ENCODE measurements at regions not wholly inside any gene's neighbourhood (a gene's known extent, or its start where the extent isn't known, plus 50 kb on each side); places are given as distances from the start of the nearest gene placed in this dataset.
"Not testable (repeated sequence)": the region's sequence is repeated elsewhere in the genome, so short reads cannot be mapped to it uniquely, and the experiment has no call there.

GRCh38 chr12:84397846-84398245 lies 514.8 kb downstream of the SLC6A15 start:
- TF ChIP-seq CTCF (conservative IDR thresholded peaks at IDR 0.05; ENCODE audit: low read depth, low read length) = no peak
- H3K4me3 ChIP-seq (ENCODE audit: low read depth, low read length) = no peak overlapping the region
- DNase-seq (ENCODE audit: low read depth) = no peak

GRCh38 chr12:84397263-84397662 lies 515.3 kb downstream of the SLC6A15 start:
- no peak for TF ChIP-seq CTCF (conservative IDR thresholded peaks at IDR 0.05; ENCODE audit: low read depth, low read length)
- no peak overlapping the region for H3K4me3 ChIP-seq (ENCODE audit: low read depth, low read length)
- no peak for DNase-seq (ENCODE audit: low read depth)

DNA sequence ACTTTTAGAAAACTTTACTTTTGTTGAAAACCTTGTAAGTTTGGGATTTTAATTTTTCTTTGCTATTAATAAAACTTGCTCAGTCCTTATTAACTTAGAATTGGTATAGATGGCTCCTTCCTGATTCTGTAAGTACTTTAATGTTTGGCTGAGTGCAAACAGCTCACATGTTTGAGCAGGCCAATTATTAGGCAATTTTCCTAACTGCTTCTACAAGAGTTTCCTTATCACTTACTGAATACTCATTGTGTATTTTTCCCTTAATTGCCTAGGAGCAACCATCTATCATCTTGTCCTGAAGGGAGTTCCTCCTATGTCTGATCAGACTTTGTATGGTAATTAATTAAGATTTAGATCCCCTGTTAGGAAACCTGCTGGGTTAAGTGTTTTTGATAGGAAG lies 521.4 kb downstream of the SLC6A15 start:
- DNase-seq (ENCODE audit: low read depth); H3K4me3 ChIP-seq (ENCODE audit: low read depth, low read length): not testable (repeated sequence)

DNA sequence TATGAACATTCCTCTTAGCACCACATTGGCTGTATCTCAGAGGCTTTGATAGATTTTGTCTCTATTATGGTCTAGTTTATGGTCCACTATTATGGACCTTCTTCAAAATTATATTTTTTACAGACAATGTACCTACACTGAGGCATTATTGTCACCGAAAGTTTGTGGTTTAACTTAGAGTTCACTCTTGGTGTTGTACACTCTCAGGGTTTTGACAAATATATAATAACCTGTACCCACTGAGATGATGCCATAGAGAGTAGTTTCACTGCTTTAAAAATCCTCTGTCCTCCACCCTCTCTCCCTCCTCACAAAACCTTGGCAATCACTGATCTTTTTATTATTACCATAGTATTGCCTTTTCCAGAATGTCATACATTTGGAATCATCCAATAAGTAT lies 528.2 kb downstream of the SLC6A15 start:
- H3K4me3 ChIP-seq (ENCODE audit: low read depth, low read length) = no peak overlapping the region
- no peak for TF ChIP-seq CTCF (conservative IDR thresholded peaks at IDR 0.05; ENCODE audit: low read depth, low read length)
- no peak for DNase-seq (ENCODE audit: low read depth)

DNA sequence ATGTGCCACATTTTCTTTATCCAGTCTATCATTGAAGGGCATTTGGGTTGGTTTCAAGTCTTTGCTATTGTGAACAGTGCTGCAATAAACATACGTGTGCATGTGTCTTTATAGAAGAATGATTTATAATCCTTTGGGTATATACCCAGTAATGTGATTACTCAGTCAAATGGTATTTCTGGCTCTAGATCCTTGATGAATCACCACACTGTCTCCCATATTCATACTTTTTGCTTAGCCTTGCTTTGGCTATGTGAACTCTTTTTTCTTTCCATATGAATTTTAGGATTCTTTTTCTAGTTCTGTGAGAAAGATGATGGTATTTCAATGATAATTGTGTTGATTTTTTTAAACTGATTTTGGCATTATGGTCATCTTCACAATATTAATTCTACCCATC lies 530.1 kb downstream of the SLC6A15 start:
- not testable (repeated sequence) for DNase-seq (ENCODE audit: low read depth); H3K4me3 ChIP-seq (ENCODE audit: low read depth, low read length)

GRCh38 chr12:84376320-84376719 lies 536.3 kb downstream of the SLC6A15 start:
- TF ChIP-seq CTCF (conservative IDR thresholded peaks at IDR 0.05; ENCODE audit: low read depth, low read length) = no peak
- no peak for DNase-seq (ENCODE audit: low read depth)
- no peak overlapping the region for H3K4me3 ChIP-seq (ENCODE audit: low read depth, low read length)

GRCh38 chr12:84375449-84376170 lies 537.0 kb downstream of the SLC6A15 start:
- no peak for DNase-seq (ENCODE audit: low read depth)
- H3K4me3 ChIP-seq (ENCODE audit: low read depth, low read length) = no peak overlapping the region
- no peak for TF ChIP-seq CTCF (conservative IDR thresholded peaks at IDR 0.05; ENCODE audit: low read depth, low read length)

GRCh38 chr12:84362552-84362897 lies 550.1 kb downstream of the SLC6A15 start:
- TF ChIP-seq CTCF (conservative IDR thresholded peaks at IDR 0.05; ENCODE audit: low read depth, low read length) = no peak
- no peak for DNase-seq (ENCODE audit: low read depth)
- no peak overlapping the region for H3K4me3 ChIP-seq (ENCODE audit: low read depth, low read length)

Measured in epithelial cell of proximal tubule (primary cell).